HG02588 (cell line): ENCODE measurements at regions not wholly inside any gene's neighbourhood (a gene's known extent, or its start where the extent isn't known, plus 50 kb on each side); places are given as distances from the start of the nearest gene placed in this dataset.

Experiments
- ATAC-seq: cut with Tn5 transposase; IDR thresholded peaks from one replicate; pipeline ENCODE4 v1.9.1; 2021; ENCODE audit warnings: mild to moderate bottlenecking, moderate library complexity; ENCODE audit not compliant: unreplicated experiment

DNA sequence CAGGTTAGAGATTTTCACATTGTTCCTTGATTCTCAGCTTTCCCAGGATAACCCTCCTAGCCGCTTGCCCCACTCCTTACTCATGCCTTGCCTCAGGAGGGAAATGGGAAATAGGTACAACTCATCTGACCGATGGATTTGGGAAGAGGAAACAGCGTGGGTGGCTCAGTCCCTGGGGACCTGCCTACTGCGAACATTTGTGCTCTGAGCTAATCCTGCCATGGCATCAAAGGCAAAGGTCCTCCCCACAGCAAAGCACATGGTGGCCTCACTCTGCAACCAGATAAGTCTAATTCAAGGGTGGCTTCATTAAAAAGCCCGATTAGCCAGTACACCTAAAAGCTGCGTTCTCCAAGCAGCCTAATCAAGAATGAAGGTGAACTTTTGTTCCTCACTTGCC is 82.4 kb upstream of the ADRA1B start:
- ATAC-seq: no peak

DNA sequence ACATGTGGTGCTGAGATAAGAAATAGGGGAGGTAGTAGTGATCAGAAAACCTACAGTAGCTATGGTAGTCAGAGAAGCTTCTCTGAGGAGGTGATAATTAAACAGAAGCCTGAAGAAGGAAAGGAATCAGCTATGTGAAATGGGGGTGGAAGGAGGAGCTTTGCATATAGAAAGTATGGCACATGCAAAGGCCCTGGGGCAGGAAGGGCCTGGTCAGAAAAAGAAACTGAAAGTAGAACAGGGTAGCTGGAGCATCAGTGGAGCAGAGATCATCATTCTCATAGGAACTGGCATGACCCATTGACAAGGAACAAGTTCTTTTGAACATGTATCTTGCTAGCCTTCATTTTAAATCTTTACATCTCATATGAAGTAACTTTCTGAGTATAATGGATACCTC is 80.7 kb upstream of the ADRA1B start:
- no peak for ATAC-seq

DNA sequence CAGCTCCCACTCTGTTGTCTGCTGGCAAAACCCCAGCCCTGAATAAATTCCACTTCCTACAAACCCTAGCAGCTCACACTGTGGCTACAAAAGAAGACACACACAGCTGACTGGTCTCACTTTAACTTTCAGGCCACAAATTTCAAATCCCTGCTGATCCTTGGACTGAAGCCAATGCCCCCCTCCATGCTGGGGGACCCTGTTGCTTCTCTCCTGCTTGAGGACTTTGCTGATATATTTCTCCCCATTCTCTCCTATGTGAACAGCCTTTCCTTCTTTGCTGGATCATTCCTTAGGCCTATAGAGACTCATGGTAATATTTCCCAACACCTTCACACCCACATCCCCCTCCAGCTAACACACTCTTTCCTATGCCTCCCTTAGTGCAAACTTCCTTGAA is 79.6 kb upstream of the ADRA1B start:
- ATAC-seq: no peak

DNA sequence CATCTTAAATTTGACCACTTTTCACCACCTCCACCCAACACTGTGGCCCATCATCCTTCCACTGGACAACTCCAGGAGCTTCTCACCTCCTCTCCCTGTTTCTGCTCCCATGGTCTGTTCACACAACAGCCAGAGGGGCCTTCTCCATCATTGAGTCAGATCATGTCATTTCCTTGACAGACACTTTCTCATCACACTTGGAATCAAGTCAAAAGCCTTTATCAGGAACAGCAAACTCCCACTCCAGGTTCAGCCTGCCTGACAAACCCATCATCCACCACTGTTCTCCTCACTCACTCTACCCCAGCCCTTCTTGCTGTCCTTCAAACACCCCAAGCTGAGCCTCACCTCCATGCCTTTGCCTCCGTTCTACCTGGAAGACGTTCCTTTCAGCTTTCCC is 78.4 kb upstream of the ADRA1B start:
- no peak for ATAC-seq

DNA sequence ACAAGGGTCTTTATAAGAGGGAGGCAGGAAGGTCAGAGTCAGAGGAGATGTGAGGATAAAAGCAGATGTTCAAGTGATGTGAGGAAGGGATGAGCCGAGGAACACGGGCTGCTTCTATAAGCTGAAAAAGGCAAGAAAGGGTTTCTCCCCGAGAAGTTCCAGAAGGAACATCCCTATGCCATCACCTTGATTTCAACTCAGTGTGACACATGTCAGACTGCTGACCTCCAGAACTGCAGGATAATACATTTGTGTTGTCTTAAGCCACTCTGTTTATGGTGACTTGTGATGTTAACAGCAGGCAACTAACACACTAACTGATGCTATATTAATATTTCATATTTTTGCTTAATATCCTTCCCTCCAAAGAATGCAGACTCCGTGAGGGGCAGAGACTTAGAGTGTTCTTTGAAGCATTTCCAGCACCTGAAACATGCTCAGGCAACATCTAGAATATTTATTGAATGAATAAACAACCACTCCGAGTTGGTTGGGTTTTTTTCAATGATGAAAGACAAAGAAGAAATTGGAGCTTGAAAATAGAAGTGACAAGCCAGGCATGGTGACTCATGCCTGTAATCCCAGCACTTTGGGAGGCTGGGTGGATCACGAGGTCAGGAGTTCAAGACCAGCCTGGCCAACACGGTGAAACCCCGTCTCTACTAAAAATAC is 77.6 kb upstream of the ADRA1B start:
- ATAC-seq: no peak

DNA sequence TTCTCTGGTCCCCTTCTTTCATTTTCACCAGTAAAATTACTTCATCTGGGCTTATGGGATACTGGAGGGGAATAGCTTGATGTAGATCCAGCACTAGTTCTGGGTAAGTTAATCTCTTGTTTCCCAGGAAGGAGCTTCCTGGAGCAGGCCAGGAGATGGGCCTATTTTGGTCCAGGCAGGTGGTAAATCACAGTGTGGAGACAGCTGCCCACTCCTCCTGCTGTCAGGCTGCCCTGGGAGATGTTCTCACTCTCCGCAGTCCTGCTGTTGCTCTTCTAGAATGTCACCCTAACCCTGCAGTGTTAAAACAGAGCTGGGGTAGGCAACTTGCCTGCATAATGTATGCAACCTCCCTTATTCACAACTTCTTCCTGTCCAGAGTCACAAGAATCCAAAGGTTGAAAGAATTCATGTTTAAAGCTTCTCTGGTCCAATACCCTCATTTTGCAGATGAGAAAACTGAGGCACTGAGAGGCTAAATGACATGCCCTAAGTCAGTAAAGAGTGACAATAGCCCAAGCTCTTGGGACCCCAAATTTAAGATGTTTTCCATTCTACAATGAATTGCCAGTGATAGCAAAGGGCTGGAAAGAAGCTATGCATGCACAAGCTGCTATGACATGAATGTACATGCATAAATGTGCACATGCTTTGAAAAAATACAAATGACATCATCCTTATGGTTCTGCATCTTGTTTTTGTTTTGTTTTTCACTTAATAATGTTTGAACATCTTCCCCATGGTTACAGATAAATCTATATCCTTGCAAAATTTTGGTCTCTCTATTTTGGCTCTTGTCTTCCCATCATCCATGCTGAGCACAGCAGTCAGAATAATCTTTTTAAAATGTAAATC is 71.8 kb upstream of the ADRA1B start:
- ATAC-seq: no peak

DNA sequence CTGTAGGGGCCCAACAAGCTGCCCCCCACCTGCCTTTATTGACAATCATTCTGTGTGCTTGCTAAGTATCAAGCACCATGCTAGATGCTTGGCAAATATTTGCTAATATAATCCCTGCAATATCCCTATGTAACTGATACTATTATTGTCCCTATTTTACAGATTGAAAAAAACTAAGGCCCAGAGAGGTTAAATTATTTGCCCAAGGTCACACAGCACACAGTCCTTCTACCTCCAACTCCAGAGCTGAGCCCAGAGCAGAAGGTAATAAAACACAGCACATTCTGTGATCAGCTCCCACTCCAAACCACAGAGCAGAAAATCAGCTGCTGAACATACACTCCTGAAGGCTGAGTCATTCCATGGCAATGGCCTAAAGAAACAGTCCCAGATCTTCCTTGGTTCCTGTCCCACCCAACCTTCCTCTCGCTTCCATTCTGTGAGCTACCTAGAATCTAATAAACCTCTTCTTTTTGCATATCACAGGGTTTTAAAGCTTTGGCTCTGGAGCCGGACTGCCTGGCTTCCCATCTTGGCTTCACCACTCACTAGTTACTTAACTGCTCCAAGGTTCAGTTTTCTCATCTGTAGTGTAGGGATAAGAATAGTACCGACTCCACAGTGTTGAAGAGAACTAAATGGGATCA is 66.7 kb upstream of the ADRA1B start:
- ATAC-seq: no peak

DNA sequence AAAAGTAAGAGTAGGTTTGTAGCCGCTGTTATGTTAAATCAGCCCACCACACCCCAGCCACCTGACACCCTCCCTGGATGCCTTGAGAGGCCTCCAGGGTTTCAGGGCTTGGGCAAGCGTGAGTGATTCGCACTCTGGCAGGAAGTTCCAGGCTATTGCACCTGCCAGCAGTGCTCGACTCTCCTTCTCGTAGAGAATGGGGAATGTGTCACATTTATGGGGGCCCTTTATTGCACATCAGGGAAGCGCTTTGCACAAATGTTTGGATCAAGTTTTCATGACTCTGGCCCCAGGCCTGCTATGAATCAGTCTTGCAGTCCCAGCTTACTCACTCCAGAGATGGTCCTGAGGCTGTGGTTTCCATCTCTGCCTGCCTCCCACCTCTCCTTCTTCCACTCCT is 66.1 kb upstream of the ADRA1B start:
- ATAC-seq: no peak

DNA sequence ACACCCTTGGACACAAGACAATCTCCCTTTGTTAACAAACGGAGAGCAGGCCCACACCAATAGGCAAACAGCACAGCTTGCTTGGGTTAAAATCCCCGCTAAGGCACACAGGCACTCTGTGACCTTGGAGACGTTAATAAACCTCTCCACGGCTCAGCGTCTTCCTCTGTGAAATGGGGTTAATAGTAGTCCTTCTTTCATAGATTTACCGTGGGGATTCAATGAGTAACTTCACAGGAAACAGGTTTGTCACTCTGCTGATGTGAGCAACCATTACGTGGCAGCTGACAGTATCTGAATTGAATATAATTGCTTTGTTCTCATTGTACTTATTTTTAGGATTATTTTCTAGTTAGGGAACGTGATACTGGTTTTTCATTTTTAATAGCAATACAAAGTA is 65.2 kb upstream of the ADRA1B start:
- ATAC-seq: no peak

DNA sequence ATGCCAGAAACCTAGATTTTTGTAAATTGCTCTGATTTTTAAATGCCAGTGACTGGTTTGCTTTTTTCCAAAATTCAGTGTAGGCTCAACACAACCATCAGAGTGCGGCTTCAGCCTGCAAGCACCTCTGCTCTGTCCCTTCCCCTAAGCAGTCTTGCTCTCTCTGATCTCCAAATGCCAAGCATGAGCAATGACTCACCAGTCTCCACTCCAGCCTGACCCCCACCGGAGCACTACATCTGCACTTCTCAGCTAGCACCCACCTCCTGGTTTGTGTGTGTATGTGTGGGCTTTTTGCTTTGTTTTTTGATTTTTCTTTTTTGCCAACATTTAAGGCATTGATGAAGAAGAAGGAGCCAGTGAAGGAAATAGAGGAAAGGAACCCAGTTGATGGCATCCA is 61.4 kb upstream of the ADRA1B start:
- ATAC-seq: no peak

DNA sequence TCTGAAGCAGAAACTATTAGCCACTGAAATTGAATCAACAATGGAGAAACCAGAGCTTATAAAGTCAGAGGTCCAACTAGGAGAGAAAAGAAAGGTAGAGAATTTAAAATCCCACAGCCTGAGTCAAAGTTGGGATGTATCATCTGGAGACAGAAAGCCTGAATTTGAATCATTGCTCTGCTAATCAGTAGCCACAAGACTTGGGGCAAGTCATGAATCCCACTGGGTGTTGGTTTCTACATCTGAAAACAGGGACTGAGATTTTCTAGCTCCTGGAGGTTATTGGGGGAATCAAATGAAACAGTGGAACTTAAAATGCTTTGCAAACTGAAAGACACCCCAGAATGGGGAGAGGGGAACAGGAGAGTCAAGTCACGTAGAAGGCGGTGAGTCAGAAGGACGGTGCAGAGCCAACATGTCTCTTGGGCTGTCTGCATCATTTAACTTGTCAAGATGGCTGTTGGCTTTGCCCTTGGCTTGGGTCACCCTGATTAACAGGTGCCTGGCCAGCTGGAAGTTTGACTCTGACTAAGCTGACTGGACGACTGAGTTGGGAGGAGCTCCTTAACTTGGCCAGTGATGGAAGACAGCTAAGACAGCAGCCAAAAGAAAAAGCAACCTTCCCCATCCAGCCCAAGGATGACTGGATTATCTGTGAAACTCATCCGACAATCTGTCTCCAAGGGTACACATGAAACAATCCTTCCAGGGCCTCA is 60.6 kb upstream of the ADRA1B start:
- ATAC-seq: no peak

DNA sequence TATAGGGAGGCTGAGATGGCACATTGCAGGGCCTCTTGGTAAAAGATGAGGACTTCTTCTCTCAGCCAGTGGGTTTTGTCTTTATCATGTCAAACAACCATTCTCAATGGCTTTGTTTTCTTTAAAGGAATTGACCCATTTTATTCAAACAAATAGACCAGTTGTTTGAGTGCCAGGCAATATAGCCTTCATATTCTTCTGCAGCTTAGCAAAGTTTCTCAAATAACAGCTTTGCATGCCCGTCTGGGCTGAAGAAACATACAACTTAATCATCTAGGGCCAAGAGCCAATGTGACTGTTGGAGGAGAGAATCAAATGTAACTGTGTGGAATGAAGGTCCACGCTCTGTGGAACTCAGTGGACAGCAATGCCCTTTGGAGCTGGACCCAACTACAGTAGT is 57.4 kb upstream of the ADRA1B start:
- no peak for ATAC-seq

DNA sequence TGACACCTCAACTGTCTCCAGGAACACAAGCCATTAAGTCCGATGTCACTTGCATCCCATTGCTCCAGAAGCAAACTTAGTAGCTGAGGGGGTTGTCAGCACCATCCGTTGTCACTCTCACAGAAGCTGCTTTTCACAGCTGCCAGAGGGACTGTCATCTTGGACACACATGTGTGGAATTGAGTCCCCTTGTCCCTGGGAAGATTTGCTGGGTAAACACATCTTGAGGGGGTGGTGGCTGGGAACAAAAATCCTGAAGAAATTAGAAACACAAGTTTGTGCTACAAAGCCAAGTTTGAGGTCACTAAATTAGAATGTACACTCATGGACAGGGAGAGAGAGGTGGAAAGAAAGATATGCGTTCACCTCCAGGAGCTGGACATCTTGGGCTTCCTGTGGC is 55.2 kb upstream of the ADRA1B start:
- ATAC-seq: no peak

DNA sequence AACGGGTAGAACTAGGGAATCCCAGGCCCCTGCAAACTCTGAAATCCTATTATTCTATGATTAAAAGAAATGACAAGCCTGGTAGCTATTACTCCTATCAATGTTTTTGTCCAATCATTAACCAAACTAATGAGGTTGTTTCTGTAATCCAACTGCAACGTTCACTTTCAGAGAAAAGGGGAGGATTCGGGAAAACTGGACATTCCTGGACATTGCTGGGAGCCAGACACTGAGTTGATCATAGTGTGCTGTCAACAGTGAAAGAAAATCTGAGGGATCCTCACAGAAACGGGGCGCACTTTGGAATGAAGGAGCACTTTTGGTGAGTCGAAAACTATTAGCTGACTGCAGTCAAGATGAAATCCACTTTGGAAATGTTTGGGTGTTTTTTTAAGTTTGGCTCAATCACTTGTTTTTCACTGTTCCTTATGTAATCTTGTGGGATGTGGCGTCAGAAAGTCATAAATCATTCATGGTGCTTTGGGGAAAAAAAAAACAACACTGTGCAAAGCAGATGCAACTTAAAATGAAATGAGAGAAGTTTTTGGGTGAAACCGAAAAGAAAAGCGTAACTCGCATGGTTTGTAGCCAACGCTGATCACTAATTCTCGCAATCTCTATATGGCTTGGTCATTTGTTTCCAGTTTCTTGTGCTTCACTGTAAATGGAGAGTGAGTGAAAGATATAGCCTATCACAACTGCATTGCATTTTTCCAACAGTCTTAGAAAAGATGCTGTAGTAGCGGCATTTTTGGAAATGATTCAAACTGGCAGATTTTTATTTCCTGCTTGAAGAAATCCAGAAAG is 51.2 kb upstream of the ADRA1B start:
- ATAC-seq: peak; percentile 87

DNA sequence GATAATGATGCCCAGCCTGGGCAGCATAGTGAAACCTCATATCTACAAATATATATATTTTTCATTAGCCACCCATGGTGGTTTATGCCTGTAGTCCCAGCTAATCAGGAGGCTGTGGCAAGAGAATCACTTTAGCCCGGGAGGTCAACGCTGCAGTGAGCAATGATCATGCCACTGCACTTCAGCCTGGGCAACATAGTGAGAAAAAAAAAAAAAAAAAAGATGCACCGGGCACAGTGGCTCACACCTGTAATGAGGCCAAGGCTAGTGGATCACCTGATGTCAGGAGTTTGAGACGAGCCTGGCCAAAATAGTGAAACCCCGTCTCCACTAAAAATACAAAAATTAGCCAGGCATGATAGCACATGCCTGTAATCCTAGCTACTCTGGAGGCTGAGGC is 50.2 kb upstream of the ADRA1B start:
- ATAC-seq: no peak
